Left lung (tissue), 4 donors: ENCODE measurements at regions not wholly inside any gene's neighbourhood (a gene's known extent, or its start where the extent isn't known, plus 50 kb on each side); places are given as distances from the start of the nearest gene placed in this dataset.

Experiments used
- ATAC-seq: fragments of 200-7000 bp; cut with Tn5 transposase; one replicate; pipeline ENCODE4 v1.9.1; 2020; ENCODE audit warnings: moderate library complexity
- DNase-seq, 4 donors: peaks; one replicate each; pipeline ENCODE4 v3.0.0-alpha.2; 2013 to 2020
- H3K27ac ChIP-seq, 2 donors: fragments of 200-600 bp; sonication (generic) in 1 of 2; one replicate each; pipeline versions ENCODE4 v1.5.0 to v1.8.0; 2020 to 2021
- H3K27me3 ChIP-seq, 2 donors: fragments of 200-600 bp; sonication (generic) in 1 of 2; one replicate each; pipeline versions ENCODE4 v1.5.0 to v1.8.0; 2020 to 2021
- H3K36me3 ChIP-seq, 2 donors: fragments of 200-600 bp; sonication (generic) in 1 of 2; one replicate each; pipeline versions ENCODE4 v1.5.0 to v1.8.0; 2020 to 2021
- H3K4me1 ChIP-seq, 2 donors: fragments of 200-600 bp; one replicate each; pipeline ENCODE4 v1.8.0; 2021
- H3K4me3 ChIP-seq, 2 donors: fragments of 200-600 bp; sonication (generic) in 1 of 2; one replicate each; pipeline versions ENCODE4 v1.5.0 to v1.8.0; 2020 to 2021; ENCODE audit warnings: mild to moderate bottlenecking in 1 of 2
- H3K9me3 ChIP-seq, 2 donors: fragments of 200-600 bp; sonication (generic) in 1 of 2; one replicate each; pipeline versions ENCODE4 v1.5.0 to v1.8.0; 2020 to 2021
- CTCF ChIP-seq, 2 donors: fragments of 200-600 bp; sonication (generic) in 1 of 2; IDR thresholded peaks; one replicate each; pipeline versions ENCODE4 v1.5.0 to v1.8.0; 2021; ENCODE audit warnings: antibody characterized with exemption in 2 of 2
- intact Hi-C, 2 donors: fragments of 100-400 bp; cut with DNase I; formaldehyde crosslinking; loops; one replicate each; pipeline versions ENCODE4 v1.11.2 to v1.14.2; 2022
- donor health status: DM: no; HTN: yes; CAD: no.
- donor health status: DM: no; HTN: no; CAD: no.

GRCh38 chr2:239566162-239566994 is 165.6 kb upstream of the HDAC4 start:
- H3K4me3 ChIP-seq = no peak overlapping the region
- no peak overlapping the region for H3K27ac ChIP-seq
- TF ChIP-seq CTCF (IDR thresholded peaks at IDR 0.05) = no peak
- DNase-seq (no peak), ATAC-seq (no peak)
- H3K36me3 ChIP-seq = no peaks in the 10 kb centered on the region
- H3K9me3 ChIP-seq = no peaks in the 10 kb centered on the region
- no peaks in the 10 kb centered on the region for H3K4me1 ChIP-seq
- intact Hi-C loops = no loop called here
- peaks cover 0 to 13% of the 10 kb centered on the region in 2 donors for H3K27me3 ChIP-seq

GRCh38 chr2:239564587-239564986 is 163.8 kb upstream of the HDAC4 start:
- H3K9me3 ChIP-seq = no peaks in the 10 kb centered on the region
- no peak overlapping the region for H3K4me3 ChIP-seq
- no peaks in the 10 kb centered on the region for H3K4me1 ChIP-seq
- H3K36me3 ChIP-seq = no peaks in the 10 kb centered on the region
- no peak for TF ChIP-seq CTCF (IDR thresholded peaks at IDR 0.05)
- ATAC-seq (no peak), DNase-seq (no peak)
- H3K27me3 ChIP-seq = peaks cover 0 to 13% of the 10 kb centered on the region in 2 donors
- H3K27ac ChIP-seq = no peak overlapping the region
- intact Hi-C loops = no loop called here

- Histone ChIP-seq H3K27me3 (peaks cover 0 to 6% of the 10 kb centered on the region in 2 donors), H3K9me3 (no peaks in the 10 kb centered on the region), H3K4me1 (no peaks in the 10 kb centered on the region), H3K36me3 (no peaks in the 10 kb centered on the region), H3K4me3 (no peak overlapping the region), H3K27ac (no peak overlapping the region)
- ATAC-seq (no peak), DNase-seq (no peak)
- intact Hi-C loops = no loop called here
- no peak for TF ChIP-seq CTCF (IDR thresholded peaks at IDR 0.05)
Observed at GRCh38 chr2:239563561-239563960, 162.7 kb upstream of the HDAC4 start.

- H3K4me3 ChIP-seq = no peak overlapping the region
- DNase-seq (no peak), ATAC-seq (no peak)
- no peak for TF ChIP-seq CTCF (IDR thresholded peaks at IDR 0.05)
- H3K9me3 ChIP-seq = no peaks in the 10 kb centered on the region
- H3K36me3 ChIP-seq = no peaks in the 10 kb centered on the region
- H3K4me1 ChIP-seq = no peaks in the 10 kb centered on the region
- H3K27me3 ChIP-seq = peaks cover 0 to 6% of the 10 kb centered on the region in 2 donors
- intact Hi-C loops = no loop called here
- H3K27ac ChIP-seq = no peak overlapping the region
Observed at GRCh38 chr2:239561446-239562001, 160.7 kb upstream of the HDAC4 start.

GRCh38 chr2:239559417-239560261 is 158.8 kb upstream of the HDAC4 start:
- H3K27me3 ChIP-seq = peaks cover 0 to 2% of the 10 kb centered on the region in 2 donors
- no peak overlapping the region for H3K4me3 ChIP-seq
- H3K27ac ChIP-seq = no peak overlapping the region
- no peak for TF ChIP-seq CTCF (IDR thresholded peaks at IDR 0.05)
- H3K4me1 ChIP-seq = no peaks in the 10 kb centered on the region
- no peaks in the 10 kb centered on the region for H3K9me3 ChIP-seq
- DNase-seq = no peak
- intact Hi-C loops = no loop called here
- ATAC-seq = no peak
- H3K36me3 ChIP-seq = no peaks in the 10 kb centered on the region
